ENCODE measurements at regions not wholly inside any gene's neighbourhood (a gene's known extent, or its start where the extent isn't known, plus 50 kb on each side); places are given as distances from the start of the nearest gene placed in this dataset.

- Mint-ChIP-seq H3K36me3 (no peaks in the 10 kb centered on the region), H3K9me3 (peaks cover 0 to 12% (median 0%) of the 10 kb centered on the region in 7 donors), H3K4me3 (no peak overlapping the region), H3K4me1 (no peaks in the 10 kb centered on the region), H3K27ac (no peak overlapping the region), H3K27me3 (no peaks in the 10 kb centered on the region)
- Histone ChIP-seq H3K27me3 (ENCODE audit: control insufficient read depth, insufficient read depth, low read length) (no peaks in the 10 kb centered on the region), H3K4me3 (ENCODE audit: low read depth, low read length) (no peak overlapping the region), H3K27ac (ENCODE audit: insufficient read depth, low read length, poor library complexity, severe bottlenecking) (no peak overlapping the region), H3K36me3 (ENCODE audit: control insufficient read depth, insufficient read depth, low read length) (no peaks in the 10 kb centered on the region), H3K9me3 (ENCODE audit: control insufficient read depth in 2 of 2, low read length in 2 of 2) (no peaks in the 10 kb centered on the region), H3K4me1 (ENCODE audit: control insufficient read depth, insufficient read depth, low read length, poor library complexity, severe bottlenecking) (no peaks in the 10 kb centered on the region)
- DNase-seq (no peak), ATAC-seq (ENCODE audit: low read depth in 2 of 2) (no peak)
These were observed 241.0 kb downstream of the POSTN start for GRCh38 chr13:37357548-37357947.

DNA sequence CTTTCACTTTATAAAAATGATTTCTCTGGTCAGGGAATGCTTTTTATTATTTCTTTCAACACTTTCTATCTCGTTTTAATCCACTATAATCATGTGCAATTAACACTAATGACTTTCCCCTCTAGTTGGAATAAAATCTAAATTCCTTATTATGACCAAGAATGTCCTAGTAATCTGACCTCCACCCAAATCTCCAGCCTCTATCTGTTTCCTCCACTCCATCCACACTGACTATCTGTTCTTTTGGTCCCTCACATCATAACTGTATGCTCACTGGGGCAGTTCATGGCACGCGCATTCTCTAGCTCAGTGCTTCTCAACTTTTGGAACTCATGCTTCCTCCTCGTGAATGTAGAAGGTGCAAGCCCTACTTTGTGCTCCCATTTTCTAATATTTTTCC, 244.7 kb downstream of the POSTN start:
- no peak for ATAC-seq (ENCODE audit: low read depth in 2 of 2)
- Mint-ChIP-seq H3K4me3 (no peak overlapping the region), H3K4me1 (no peaks in the 10 kb centered on the region), H3K27me3 (no peaks in the 10 kb centered on the region), H3K27ac (no peak overlapping the region), H3K36me3 (no peaks in the 10 kb centered on the region), H3K9me3 (peaks cover 0 to 7% (median 0%) of the 10 kb centered on the region in 7 donors)
- Histone ChIP-seq H3K27me3 (ENCODE audit: control insufficient read depth, insufficient read depth, low read length) (no peaks in the 10 kb centered on the region), H3K36me3 (ENCODE audit: control insufficient read depth, insufficient read depth, low read length) (no peaks in the 10 kb centered on the region), H3K4me3 (ENCODE audit: low read depth, low read length) (no peak overlapping the region), H3K27ac (ENCODE audit: insufficient read depth, low read length, poor library complexity, severe bottlenecking) (no peak overlapping the region), H3K4me1 (ENCODE audit: control insufficient read depth, insufficient read depth, low read length, poor library complexity, severe bottlenecking) (no peaks in the 10 kb centered on the region), H3K9me3 (ENCODE audit: control insufficient read depth in 2 of 2, low read length in 2 of 2) (no peaks in the 10 kb centered on the region)
- DNase-seq = no peak

- Histone ChIP-seq H3K4me1 (ENCODE audit: control insufficient read depth, insufficient read depth, low read length, poor library complexity, severe bottlenecking) (no peaks in the 10 kb centered on the region), H3K9me3 (ENCODE audit: control insufficient read depth in 2 of 2, low read length in 2 of 2) (no peaks in the 10 kb centered on the region), H3K36me3 (ENCODE audit: control insufficient read depth, insufficient read depth, low read length) (no peaks in the 10 kb centered on the region), H3K27ac (ENCODE audit: insufficient read depth, low read length, poor library complexity, severe bottlenecking) (no peak overlapping the region), H3K4me3 (ENCODE audit: low read depth, low read length) (no peak overlapping the region), H3K27me3 (ENCODE audit: control insufficient read depth, insufficient read depth, low read length) (no peaks in the 10 kb centered on the region)
- no peak overlapping the region for H3K27ac Mint-ChIP-seq
- H3K4me1 Mint-ChIP-seq = no peaks in the 10 kb centered on the region
- ATAC-seq (ENCODE audit: low read depth in 2 of 2) (no peak), DNase-seq (no peak)
- H3K36me3 Mint-ChIP-seq = no peaks in the 10 kb centered on the region
- no peak overlapping the region for H3K4me3 Mint-ChIP-seq
- H3K9me3 Mint-ChIP-seq = peaks cover 0 to 4% (median 0%) of the 10 kb centered on the region in 7 donors
- H3K27me3 Mint-ChIP-seq = no peaks in the 10 kb centered on the region
These were observed 245.7 kb upstream of the CSNK1A1L start for GRCh38 chr13:37351211-37351610.

DNA sequence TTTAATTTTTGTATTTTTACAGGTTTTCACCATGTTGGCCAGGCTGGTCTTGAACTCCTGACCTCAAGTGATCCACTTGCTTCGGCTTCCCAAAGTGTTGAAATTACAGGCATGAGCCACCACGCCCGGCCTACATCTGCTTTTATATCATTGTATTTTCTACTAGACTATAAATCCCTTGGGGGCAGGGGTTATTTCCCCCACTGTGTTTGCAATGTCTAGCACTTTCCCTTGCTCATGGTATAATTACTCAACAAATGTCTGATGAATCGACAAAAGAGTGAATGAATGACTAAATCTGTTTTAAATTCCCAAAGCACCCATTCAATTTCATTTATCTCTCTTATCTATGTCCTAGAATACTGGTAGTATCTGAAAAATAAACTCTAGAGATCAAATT, 244.5 kb upstream of the CSNK1A1L start:
- ATAC-seq (ENCODE audit: low read depth in 2 of 2) (no peak), DNase-seq (no peak)
- Histone ChIP-seq H3K27ac (ENCODE audit: insufficient read depth, low read length, poor library complexity, severe bottlenecking) (no peak overlapping the region), H3K4me1 (ENCODE audit: control insufficient read depth, insufficient read depth, low read length, poor library complexity, severe bottlenecking) (no peaks in the 10 kb centered on the region), H3K4me3 (ENCODE audit: low read depth, low read length) (no peak overlapping the region), H3K36me3 (ENCODE audit: control insufficient read depth, insufficient read depth, low read length) (no peaks in the 10 kb centered on the region), H3K9me3 (ENCODE audit: control insufficient read depth in 2 of 2, low read length in 2 of 2) (no peaks in the 10 kb centered on the region), H3K27me3 (ENCODE audit: control insufficient read depth, insufficient read depth, low read length) (no peaks in the 10 kb centered on the region)
- peaks cover 0 to 4% (median 0%) of the 10 kb centered on the region in 7 donors for H3K9me3 Mint-ChIP-seq
- no peak overlapping the region for H3K27ac Mint-ChIP-seq
- no peaks in the 10 kb centered on the region for H3K4me1 Mint-ChIP-seq
- H3K27me3 Mint-ChIP-seq = no peaks in the 10 kb centered on the region
- H3K36me3 Mint-ChIP-seq = no peaks in the 10 kb centered on the region
- no peak overlapping the region for H3K4me3 Mint-ChIP-seq

- no peak for ATAC-seq (ENCODE audit: low read depth in 2 of 2)
- no peaks in the 10 kb centered on the region for H3K27me3 Mint-ChIP-seq
- no peaks in the 10 kb centered on the region for H3K36me3 Mint-ChIP-seq
- H3K27ac ChIP-seq (ENCODE audit: insufficient read depth, low read length, poor library complexity, severe bottlenecking) = no peak overlapping the region
- peaks cover 0 to 4% (median 0%) of the 10 kb centered on the region in 7 donors for H3K9me3 Mint-ChIP-seq
- H3K27me3 ChIP-seq (ENCODE audit: control insufficient read depth, insufficient read depth, low read length) = no peaks in the 10 kb centered on the region
- no peak overlapping the region for H3K4me3 ChIP-seq (ENCODE audit: low read depth, low read length)
- DNase-seq = no peak
- no peak overlapping the region for H3K27ac Mint-ChIP-seq
- no peak overlapping the region for H3K4me3 Mint-ChIP-seq
- H3K4me1 ChIP-seq (ENCODE audit: control insufficient read depth, insufficient read depth, low read length, poor library complexity, severe bottlenecking) = no peaks in the 10 kb centered on the region
- no peaks in the 10 kb centered on the region for H3K9me3 ChIP-seq (ENCODE audit: control insufficient read depth in 2 of 2, low read length in 2 of 2)
- H3K4me1 Mint-ChIP-seq = no peaks in the 10 kb centered on the region
- no peaks in the 10 kb centered on the region for H3K36me3 ChIP-seq (ENCODE audit: control insufficient read depth, insufficient read depth, low read length)
These were observed 243.6 kb upstream of the CSNK1A1L start for GRCh38 chr13:37348916-37349643.

- Mint-ChIP-seq H3K27me3 (no peaks in the 10 kb centered on the region), H3K36me3 (no peaks in the 10 kb centered on the region), H3K9me3 (peaks cover 0 to 2% (median 0%) of the 10 kb centered on the region in 7 donors), H3K27ac (no peak overlapping the region), H3K4me3 (no peak overlapping the region), H3K4me1 (no peaks in the 10 kb centered on the region)
- DNase-seq = no peak
- Histone ChIP-seq H3K4me1 (ENCODE audit: control insufficient read depth, insufficient read depth, low read length, poor library complexity, severe bottlenecking) (no peaks in the 10 kb centered on the region), H3K9me3 (ENCODE audit: control insufficient read depth in 2 of 2, low read length in 2 of 2) (no peaks in the 10 kb centered on the region), H3K4me3 (ENCODE audit: low read depth, low read length) (no peak overlapping the region), H3K27me3 (ENCODE audit: control insufficient read depth, insufficient read depth, low read length) (no peaks in the 10 kb centered on the region), H3K36me3 (ENCODE audit: control insufficient read depth, insufficient read depth, low read length) (no peaks in the 10 kb centered on the region), H3K27ac (ENCODE audit: insufficient read depth, low read length, poor library complexity, severe bottlenecking) (no peak overlapping the region)
- no peak for ATAC-seq (ENCODE audit: low read depth in 2 of 2)
These were observed 240.4 kb upstream of the CSNK1A1L start for GRCh38 chr13:37345869-37346268.

DNA sequence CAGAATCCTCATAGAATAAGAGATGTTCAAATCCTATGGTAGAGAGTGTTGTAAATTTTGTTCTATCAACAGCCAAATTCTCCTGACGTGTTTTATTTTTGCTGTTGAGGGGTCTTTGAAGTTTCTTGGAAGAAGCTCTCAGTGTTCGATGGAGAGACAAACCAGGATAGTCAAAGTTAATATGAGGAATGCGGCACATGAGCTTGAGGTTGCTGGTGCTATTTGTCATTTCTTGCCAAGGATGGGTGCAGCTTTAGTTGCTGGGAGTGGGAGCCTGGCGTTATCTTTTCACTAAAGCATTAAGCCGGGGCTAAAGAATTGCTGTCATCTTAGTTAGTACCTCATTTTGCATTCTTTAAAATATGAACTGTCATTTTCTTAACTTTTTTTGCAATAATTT, 239.9 kb upstream of the CSNK1A1L start:
- Mint-ChIP-seq H3K27ac (no peak overlapping the region), H3K27me3 (no peaks in the 10 kb centered on the region)
- no peak overlapping the region for H3K27ac ChIP-seq (ENCODE audit: insufficient read depth, low read length, poor library complexity, severe bottlenecking)

DNA sequence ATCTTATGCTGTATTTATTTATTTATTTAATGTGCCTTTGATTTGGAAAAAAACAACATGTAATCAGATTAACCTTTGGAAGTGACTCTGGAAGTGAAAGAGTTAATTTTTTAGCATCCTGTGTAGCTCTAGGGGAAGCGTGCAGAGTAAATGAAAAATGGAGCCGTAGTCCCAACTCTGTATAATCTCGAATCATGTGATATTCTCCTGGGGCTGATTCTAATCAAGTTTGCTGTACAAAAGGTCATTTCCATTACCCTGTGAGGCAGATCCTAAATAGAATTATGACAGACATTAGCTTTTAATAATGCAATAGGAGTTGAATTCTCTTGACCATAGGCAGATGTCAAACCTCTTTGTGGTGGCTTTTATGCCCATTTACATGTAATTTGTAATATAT, 238.6 kb upstream of the CSNK1A1L start:
- DNase-seq (no peak), ATAC-seq (ENCODE audit: low read depth in 2 of 2) (no peak)
- H3K9me3 Mint-ChIP-seq = peaks cover 0 to 2% (median 0%) of the 10 kb centered on the region in 7 donors
- H3K4me1 Mint-ChIP-seq = no peaks in the 10 kb centered on the region
- no peaks in the 10 kb centered on the region for H3K36me3 ChIP-seq (ENCODE audit: control insufficient read depth, insufficient read depth, low read length)
- no peak overlapping the region for H3K27ac ChIP-seq (ENCODE audit: insufficient read depth, low read length, poor library complexity, severe bottlenecking)
- no peak overlapping the region for H3K27ac Mint-ChIP-seq
- H3K36me3 Mint-ChIP-seq = no peaks in the 10 kb centered on the region
- no peaks in the 10 kb centered on the region for H3K4me1 ChIP-seq (ENCODE audit: control insufficient read depth, insufficient read depth, low read length, poor library complexity, severe bottlenecking)
- no peak overlapping the region for H3K4me3 ChIP-seq (ENCODE audit: low read depth, low read length)
- no peaks in the 10 kb centered on the region for H3K9me3 ChIP-seq (ENCODE audit: control insufficient read depth in 2 of 2, low read length in 2 of 2)
- no peak overlapping the region for H3K4me3 Mint-ChIP-seq
- H3K27me3 Mint-ChIP-seq = no peaks in the 10 kb centered on the region
- H3K27me3 ChIP-seq (ENCODE audit: control insufficient read depth, insufficient read depth, low read length) = no peaks in the 10 kb centered on the region

More for the DNA sequence above, 239.9 kb upstream of the CSNK1A1L start:
- DNase-seq = no peak
- H3K27me3 ChIP-seq (ENCODE audit: control insufficient read depth, insufficient read depth, low read length) = no peaks in the 10 kb centered on the region
- no peaks in the 10 kb centered on the region for H3K4me1 Mint-ChIP-seq
- no peak for ATAC-seq (ENCODE audit: low read depth in 2 of 2)
- no peaks in the 10 kb centered on the region for H3K4me1 ChIP-seq (ENCODE audit: control insufficient read depth, insufficient read depth, low read length, poor library complexity, severe bottlenecking)
- H3K4me3 ChIP-seq (ENCODE audit: low read depth, low read length) = no peak overlapping the region
- H3K4me3 Mint-ChIP-seq = no peak overlapping the region
- no peaks in the 10 kb centered on the region for H3K36me3 Mint-ChIP-seq
- no peaks in the 10 kb centered on the region for H3K9me3 ChIP-seq (ENCODE audit: control insufficient read depth in 2 of 2, low read length in 2 of 2)
- peaks cover 0 to 2% (median 0%) of the 10 kb centered on the region in 7 donors for H3K9me3 Mint-ChIP-seq
- H3K36me3 ChIP-seq (ENCODE audit: control insufficient read depth, insufficient read depth, low read length) = no peaks in the 10 kb centered on the region

Measured in CD4-positive, CD25-positive, alpha-beta regulatory T cell (primary cell).